OCI-LY1 (cell line): ENCODE measurements at regions not wholly inside any gene's neighbourhood (a gene's known extent, or its start where the extent isn't known, plus 50 kb on each side); places are given as distances from the start of the nearest gene placed in this dataset.

Source experiments
- CTCF ChIP-seq: fragments of 200-600 bp; sonication (generic), shearing (Covaris generic); IDR thresholded peaks from 2 replicates; pipeline ENCODE4 v1.5.1; 2017; ENCODE audit warnings: mild to moderate bottlenecking, antibody characterized with exemption, low read length, moderate library complexity, mixed read lengths
- EZH2 ChIP-seq: fragments of 200-600 bp; sonication (generic), shearing (Covaris generic); IDR thresholded peaks from 2 replicates; pipeline ENCODE4 v1.8.0; 2017; ENCODE audit warnings: borderline replicate concordance, mixed run types, mild to moderate bottlenecking, antibody characterized with exemption, low read length, moderate library complexity, mixed read lengths

GRCh38 chr4:188892837-188893236 lies 753.6 kb downstream of the TRIML1 start:
- TF ChIP-seq CTCF: no peak
- no peak for TF ChIP-seq EZH2
